ENCODE measurements at regions not wholly inside any gene's neighbourhood (a gene's known extent, or its start where the extent isn't known, plus 50 kb on each side); places are given as distances from the start of the nearest gene placed in this dataset.

- peak; percentile 99 for TF ChIP-seq ARNTL (CRISPR knock-in tag; IDR thresholded peaks at IDR 0.05)
- TF ChIP-seq ZSCAN25 (CRISPR knock-in tag; IDR thresholded peaks at IDR 0.05) = peak; percentile 66
- peak; percentile 31; the same call in 1 of the 2 replicates for TF ChIP-seq ZHX2 (IDR thresholded peaks at IDR 0.05; ENCODE audit: low read depth)
- no peak for TF ChIP-seq ZHX2 (CRISPR knock-in tag; IDR thresholded peaks at IDR 0.05; ENCODE audit: borderline replicate concordance)
- TF ChIP-seq ZNF879 (CRISPR knock-in tag; IDR thresholded peaks at IDR 0.05) = no peak
- no peak for TF ChIP-seq ZKSCAN5 (CRISPR knock-in tag; IDR thresholded peaks at IDR 0.05)
- TF ChIP-seq ZNF781 (CRISPR knock-in tag; IDR thresholded peaks at IDR 0.05; ENCODE audit: borderline replicate concordance, not compliant biosample characterization) = no peak
- TF ChIP-seq ZNF12 (CRISPR knock-in tag; IDR thresholded peaks at IDR 0.05) = peak; percentile 85; the same call in 1 of the 2 replicates
- TF ChIP-seq, protein P1, sequence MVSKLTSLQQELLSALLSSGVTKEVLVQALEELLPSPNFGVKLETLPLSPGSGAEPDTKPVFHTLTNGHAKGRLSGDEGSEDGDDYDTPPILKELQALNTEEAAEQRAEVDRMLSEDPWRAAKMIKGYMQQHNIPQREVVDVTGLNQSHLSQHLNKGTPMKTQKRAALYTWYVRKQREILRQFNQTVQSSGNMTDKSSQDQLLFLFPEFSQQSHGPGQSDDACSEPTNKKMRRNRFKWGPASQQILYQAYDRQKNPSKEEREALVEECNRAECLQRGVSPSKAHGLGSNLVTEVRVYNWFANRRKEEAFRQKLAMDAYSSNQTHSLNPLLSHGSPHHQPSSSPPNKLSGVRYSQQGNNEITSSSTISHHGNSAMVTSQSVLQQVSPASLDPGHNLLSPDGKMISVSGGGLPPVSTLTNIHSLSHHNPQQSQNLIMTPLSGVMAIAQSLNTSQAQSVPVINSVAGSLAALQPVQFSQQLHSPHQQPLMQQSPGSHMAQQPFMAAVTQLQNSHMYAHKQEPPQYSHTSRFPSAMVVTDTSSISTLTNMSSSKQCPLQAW (CRISPR knock-in tag; IDR thresholded peaks at IDR 0.05) = peak; percentile 96
- TF ChIP-seq, protein P2, sequence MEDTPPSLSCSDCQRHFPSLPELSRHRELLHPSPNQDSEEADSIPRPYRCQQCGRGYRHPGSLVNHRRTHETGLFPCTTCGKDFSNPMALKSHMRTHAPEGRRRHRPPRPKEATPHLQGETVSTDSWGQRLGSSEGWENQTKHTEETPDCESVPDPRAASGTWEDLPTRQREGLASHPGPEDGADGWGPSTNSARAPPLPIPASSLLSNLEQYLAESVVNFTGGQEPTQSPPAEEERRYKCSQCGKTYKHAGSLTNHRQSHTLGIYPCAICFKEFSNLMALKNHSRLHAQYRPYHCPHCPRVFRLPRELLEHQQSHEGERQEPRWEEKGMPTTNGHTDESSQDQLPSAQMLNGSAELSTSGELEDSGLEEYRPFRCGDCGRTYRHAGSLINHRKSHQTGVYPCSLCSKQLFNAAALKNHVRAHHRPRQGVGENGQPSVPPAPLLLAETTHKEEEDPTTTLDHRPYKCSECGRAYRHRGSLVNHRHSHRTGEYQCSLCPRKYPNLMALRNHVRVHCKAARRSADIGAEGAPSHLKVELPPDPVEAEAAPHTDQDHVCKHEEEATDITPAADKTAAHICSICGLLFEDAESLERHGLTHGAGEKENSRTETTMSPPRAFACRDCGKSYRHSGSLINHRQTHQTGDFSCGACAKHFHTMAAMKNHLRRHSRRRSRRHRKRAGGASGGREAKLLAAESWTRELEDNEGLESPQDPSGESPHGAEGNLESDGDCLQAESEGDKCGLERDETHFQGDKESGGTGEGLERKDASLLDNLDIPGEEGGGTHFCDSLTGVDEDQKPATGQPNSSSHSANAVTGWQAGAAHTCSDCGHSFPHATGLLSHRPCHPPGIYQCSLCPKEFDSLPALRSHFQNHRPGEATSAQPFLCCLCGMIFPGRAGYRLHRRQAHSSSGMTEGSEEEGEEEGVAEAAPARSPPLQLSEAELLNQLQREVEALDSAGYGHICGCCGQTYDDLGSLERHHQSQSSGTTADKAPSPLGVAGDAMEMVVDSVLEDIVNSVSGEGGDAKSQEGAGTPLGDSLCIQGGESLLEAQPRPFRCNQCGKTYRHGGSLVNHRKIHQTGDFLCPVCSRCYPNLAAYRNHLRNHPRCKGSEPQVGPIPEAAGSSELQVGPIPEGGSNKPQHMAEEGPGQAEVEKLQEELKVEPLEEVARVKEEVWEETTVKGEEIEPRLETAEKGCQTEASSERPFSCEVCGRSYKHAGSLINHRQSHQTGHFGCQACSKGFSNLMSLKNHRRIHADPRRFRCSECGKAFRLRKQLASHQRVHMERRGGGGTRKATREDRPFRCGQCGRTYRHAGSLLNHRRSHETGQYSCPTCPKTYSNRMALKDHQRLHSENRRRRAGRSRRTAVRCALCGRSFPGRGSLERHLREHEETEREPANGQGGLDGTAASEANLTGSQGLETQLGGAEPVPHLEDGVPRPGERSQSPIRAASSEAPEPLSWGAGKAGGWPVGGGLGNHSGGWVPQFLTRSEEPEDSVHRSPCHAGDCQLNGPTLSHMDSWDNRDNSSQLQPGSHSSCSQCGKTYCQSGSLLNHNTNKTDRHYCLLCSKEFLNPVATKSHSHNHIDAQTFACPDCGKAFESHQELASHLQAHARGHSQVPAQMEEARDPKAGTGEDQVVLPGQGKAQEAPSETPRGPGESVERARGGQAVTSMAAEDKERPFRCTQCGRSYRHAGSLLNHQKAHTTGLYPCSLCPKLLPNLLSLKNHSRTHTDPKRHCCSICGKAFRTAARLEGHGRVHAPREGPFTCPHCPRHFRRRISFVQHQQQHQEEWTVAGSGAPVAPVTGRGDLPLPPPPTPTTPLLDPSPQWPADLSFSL (CRISPR knock-in tag; IDR thresholded peaks at IDR 0.05) = no peak
- TF ChIP-seq NONO (IDR thresholded peaks at IDR 0.05) = no peak
- peak; percentile 96 for TF ChIP-seq NONO (CRISPR knock-in tag; conservative IDR thresholded peaks at IDR 0.05)
- no peak for TF ChIP-seq ZNF713 (CRISPR knock-in tag; IDR thresholded peaks at IDR 0.05)
- TF ChIP-seq RELA (CRISPR knock-in tag; IDR thresholded peaks at IDR 0.05) = no peak
- TF ChIP-seq SUZ12 (IDR thresholded peaks at IDR 0.05; ENCODE audit: low read depth, low read length) = no peak
These were observed 156.9 kb downstream of the VEGFA start (continued) for GRCh38 chr6:43926634-43927531.
